Brain microvascular endothelial cell (primary cell): ENCODE measurements at regions not wholly inside any gene's neighbourhood (a gene's known extent, or its start where the extent isn't known, plus 50 kb on each side); places are given as distances from the start of the nearest gene placed in this dataset.
"Not testable (repeated sequence)": the region's sequence is repeated elsewhere in the genome, so short reads cannot be mapped to it uniquely, and the experiment has no call there.

Source experiments
- DNase-seq: peaks from one replicate; pipeline ENCODE4 v3.0.0-alpha.2; 2020
- H3K27ac ChIP-seq: fragments of 250-450 bp; sonication (Bioruptor Pico); 2 replicates; pipeline ENCODE4 v1.5.1; 2020; ENCODE audit warnings: mild to moderate bottlenecking, moderate library complexity
- H3K27me3 ChIP-seq: fragments of 250-450 bp; sonication (Bioruptor Pico); replicated peaks from 2 replicates; pipeline ENCODE4 v1.5.1; 2020; ENCODE audit warnings: mild to moderate bottlenecking
- H3K36me3 ChIP-seq: fragments of 250-450 bp; sonication (Bioruptor Pico); replicated peaks from 2 replicates; pipeline ENCODE4 v1.5.1; 2020; ENCODE audit warnings: mild to moderate bottlenecking
- H3K4me3 ChIP-seq: 2 replicates; pipeline ENCODE4 v1.5.1; 2011; ENCODE audit warnings: low read depth, mild to moderate bottlenecking, control low read depth, low read length, moderate library complexity
- CTCF ChIP-seq: IDR thresholded peaks from 2 replicates; pipeline ENCODE4 v1.5.1; 2011; ENCODE audit warnings: low read depth, mild to moderate bottlenecking, moderate library complexity, low read length, control low read depth, inconsistent platforms; ENCODE audit errors: missing control alignments
- in situ Hi-C: cut with HindIII; loops from 2 replicates; pipeline ENCODE4 v1.10.0; 2017; ENCODE audit warnings: low sequenced_read_pairs, low pct_ligation_motif_present

DNA sequence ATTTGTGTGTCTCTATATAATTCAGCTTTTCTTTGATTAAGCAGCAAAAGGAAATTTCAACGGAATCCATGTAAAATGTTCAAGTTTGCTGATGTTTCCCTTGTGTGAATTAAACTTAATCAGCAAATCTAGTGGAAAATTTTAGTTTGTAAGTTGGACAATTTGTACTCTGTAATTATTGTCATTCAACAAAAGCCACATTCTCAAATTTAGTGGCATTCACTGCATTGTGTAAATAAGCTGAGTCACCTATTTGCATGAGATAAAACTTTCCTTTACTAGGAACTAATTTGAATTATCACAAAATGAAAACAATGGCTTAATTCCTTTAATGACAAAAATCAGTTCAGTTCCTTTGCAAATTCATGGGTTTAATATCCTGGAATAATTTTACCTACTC is 784.2 kb upstream of the CCDC179 start:
- Histone ChIP-seq H3K27ac (no peak overlapping the region), H3K4me3 (no peak overlapping the region), H3K27me3 (no peaks in the 10 kb centered on the region), H3K36me3 (no peaks in the 10 kb centered on the region)
- TF ChIP-seq CTCF, result no peak
- DNase-seq, result no peak
- in situ Hi-C loops, result no loop called here

GRCh38 chr11:23652336-23652735 is 792.1 kb upstream of the CCDC179 start:
- DNase-seq, result not testable (repeated sequence)

GRCh38 chr11:23653071-23653675 is 792.9 kb upstream of the CCDC179 start:
- DNase-seq, result no peak
- Histone ChIP-seq H3K4me3 (no peak overlapping the region), H3K27ac (no peak overlapping the region), H3K36me3 (no peaks in the 10 kb centered on the region), H3K27me3 (no peaks in the 10 kb centered on the region)
- TF ChIP-seq CTCF, result no peak
- in situ Hi-C loops, result no loop called here

More at GRCh38 chr11:23652336-23652735, 792.1 kb upstream of the CCDC179 start:
- H3K4me3 ChIP-seq, H3K36me3 ChIP-seq, H3K27ac ChIP-seq, in situ Hi-C loops, H3K27me3 ChIP-seq: not testable (repeated sequence)

DNA sequence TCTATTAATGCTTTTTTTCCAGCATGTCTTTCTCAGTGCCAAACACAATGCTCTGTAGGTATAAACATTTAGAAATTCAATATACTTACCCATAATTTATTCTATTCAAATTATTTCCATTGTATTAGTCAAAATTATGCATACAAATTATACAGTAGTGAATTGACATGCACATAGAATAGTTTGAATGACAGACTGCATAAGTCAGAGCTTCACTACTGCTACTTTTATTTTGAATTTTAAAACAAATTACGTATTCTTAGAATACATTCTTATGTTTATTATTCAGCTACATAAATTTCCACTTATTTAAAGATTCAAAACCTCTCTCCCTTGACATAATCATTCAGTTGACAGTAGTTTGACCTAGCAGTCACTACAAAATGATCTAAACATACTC is 808.0 kb upstream of the CCDC179 start:
- H3K4me3 ChIP-seq, result no peak overlapping the region
- no peaks in the 10 kb centered on the region for H3K36me3 ChIP-seq
- H3K27ac ChIP-seq, result no peak overlapping the region
- H3K27me3 ChIP-seq, result no peaks in the 10 kb centered on the region
- no peak for DNase-seq
- in situ Hi-C loops, result no loop called here
- no peak for TF ChIP-seq CTCF

DNA sequence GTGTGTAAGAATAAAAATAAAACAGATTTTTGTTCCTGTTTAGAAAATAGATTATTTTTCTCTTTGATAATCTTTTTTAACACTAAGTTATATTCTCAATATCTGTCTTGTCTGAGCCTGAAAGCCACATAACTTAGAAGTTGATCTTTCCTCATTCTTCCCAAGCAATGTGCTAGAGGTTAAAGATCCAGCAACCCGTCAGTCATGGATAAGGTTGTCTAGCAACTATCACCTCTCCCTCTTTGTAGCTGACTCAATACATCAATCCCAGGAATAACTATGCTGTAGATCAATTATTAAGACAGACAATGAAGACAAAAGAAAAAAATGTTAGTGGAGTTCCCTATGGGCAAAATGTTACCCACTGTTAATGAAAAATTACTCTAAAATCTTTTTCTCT is 813.1 kb upstream of the CCDC179 start:
- Histone ChIP-seq H3K27me3 (no peaks in the 10 kb centered on the region), H3K27ac (no peak overlapping the region), H3K36me3 (no peaks in the 10 kb centered on the region), H3K4me3 (no peak overlapping the region)
- TF ChIP-seq CTCF, result no peak
- in situ Hi-C loops, result no loop called here
- no peak for DNase-seq

- in situ Hi-C loops, result no loop called here
- DNase-seq, result no peak
- no peak overlapping the region for H3K4me3 ChIP-seq
- H3K27me3 ChIP-seq, result no peaks in the 10 kb centered on the region
- no peaks in the 10 kb centered on the region for H3K36me3 ChIP-seq
- no peak for TF ChIP-seq CTCF
- no peak overlapping the region for H3K27ac ChIP-seq
Measured at GRCh38 chr11:23674866-23675265, 814.6 kb upstream of the CCDC179 start.
